Esophagus muscularis mucosa (tissue), 4 donors: ENCODE measurements at regions not wholly inside any gene's neighbourhood (a gene's known extent, or its start where the extent isn't known, plus 50 kb on each side); places are given as distances from the start of the nearest gene placed in this dataset.

Source experiments
- DNase-seq: peaks from one replicate; pipeline ENCODE4 v3.0.0-alpha.2; 2017; ENCODE audit errors: extremely low spot score
- H3K27ac ChIP-seq, 4 donors: fragments of 200-600 bp; sonication (generic); replicated peaks in 1 of 4; 1 replicate in 3 of 4; 2 replicates in 1 of 4; pipeline ENCODE4 v1.5.1; 2016 to 2019; ENCODE audit warnings: mild to moderate bottlenecking in 1 of 4
- H3K27me3 ChIP-seq, 4 donors: fragments of 200-600 bp; sonication (generic); one replicate each; pipeline versions ENCODE4 v1.5.1 to v1.6.0; 2016 to 2019
- H3K36me3 ChIP-seq, 4 donors: fragments of 200-600 bp; sonication (generic); one replicate each; pipeline ENCODE4 v1.5.1; 2016 to 2019
- H3K4me1 ChIP-seq, 4 donors: fragments of 200-600 bp; sonication (generic); one replicate each; pipeline ENCODE4 v1.5.1; 2016 to 2019
- H3K4me3 ChIP-seq, 4 donors: fragments of 200-600 bp; sonication (generic); 1 replicate in 2 of 4; 2 replicates in 2 of 4; pipeline ENCODE4 v1.5.1; 2016 to 2019; ENCODE audit warnings: mild to moderate bottlenecking in 4 of 4, moderate library complexity in 1 of 4
- H3K9me3 ChIP-seq, 4 donors: fragments of 200-600 bp; sonication (generic); 1 replicate in 3 of 4; 2 replicates in 1 of 4; pipeline ENCODE4 v1.5.1; 2016 to 2019
- EP300 ChIP-seq: sonication (generic); formaldehyde crosslinking; IDR thresholded peaks from one replicate; pipeline ENCODE4 v1.6.1; 2017; ENCODE audit warnings: antibody characterized with exemption
- POLR2A ChIP-seq: fragments of 450-650 bp; IDR thresholded peaks from one replicate; pipeline ENCODE4 v1.6.1; 2017; ENCODE audit warnings: antibody characterized with exemption, moderate library complexity, mild to moderate bottlenecking, low read depth
- POLR2AphosphoS5 ChIP-seq, 2 donors: sonication (generic); formaldehyde crosslinking; IDR thresholded peaks; one replicate each; pipeline ENCODE4 v1.6.1; 2017; ENCODE audit warnings: antibody characterized with exemption in 2 of 2
- WGBS: methylation state at CpG from one replicate; pipeline ENCODE4 v1.1.5; 2018; 5-methylcytosine and 5-hydroxymethylcytosine counted together
- intact Hi-C: fragments of 100-400 bp; cut with DNase I; formaldehyde crosslinking; loops from one replicate; pipeline ENCODE4 v1.15.1; 2023
- TF ChIP-seq, protein P1 (sequence below), 3 experiments: fragments of 200-600 bp in 2 of 3; fragments of 450-650 bp in 1 of 3; sonication (generic) in 2 of 3; IDR thresholded peaks; one replicate each; pipeline ENCODE4 v1.5.1; 2017 to 2019; ENCODE audit warnings: antibody characterized with exemption in 3 of 3, mild to moderate bottlenecking in 2 of 3, moderate library complexity in 1 of 3

DNA sequence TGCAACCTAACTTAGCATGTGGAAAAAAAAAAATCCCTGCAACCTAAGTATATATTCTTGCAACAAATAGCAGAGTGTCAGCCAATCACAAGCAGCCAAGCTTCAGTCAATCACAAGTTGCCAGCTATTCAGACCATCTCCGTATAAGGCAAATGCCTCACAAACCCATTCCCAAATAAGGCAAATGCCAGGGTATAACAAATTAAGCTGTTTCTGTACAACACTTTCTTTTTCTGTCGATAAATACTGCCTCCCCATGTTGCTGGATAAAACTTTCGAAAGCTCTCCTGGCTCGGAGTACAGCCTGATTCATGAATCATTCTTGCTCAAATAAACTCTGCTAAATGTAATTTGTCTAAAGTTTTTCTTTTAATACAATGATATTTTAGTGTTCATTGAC lies 460.7 kb upstream of the SMIM31 start:
- DNase-seq = no peak
- Histone ChIP-seq H3K27me3 (no peaks in the 10 kb centered on the region), H3K27ac (no peak overlapping the region), H3K36me3 (no peaks in the 10 kb centered on the region), H3K4me1 (no peaks in the 10 kb centered on the region), H3K4me3 (no peak overlapping the region), H3K9me3 (no peaks in the 10 kb centered on the region)
- intact Hi-C loops = no loop called here
- WGBS = 47% methylated on average over 4 of the region's 4 CpGs
- TF ChIP-seq POLR2AphosphoS5 (IDR thresholded peaks at IDR 0.05) (no peak), EP300 (no peak), POLR2A (no peak)
- TF ChIP-seq, protein P1, sequence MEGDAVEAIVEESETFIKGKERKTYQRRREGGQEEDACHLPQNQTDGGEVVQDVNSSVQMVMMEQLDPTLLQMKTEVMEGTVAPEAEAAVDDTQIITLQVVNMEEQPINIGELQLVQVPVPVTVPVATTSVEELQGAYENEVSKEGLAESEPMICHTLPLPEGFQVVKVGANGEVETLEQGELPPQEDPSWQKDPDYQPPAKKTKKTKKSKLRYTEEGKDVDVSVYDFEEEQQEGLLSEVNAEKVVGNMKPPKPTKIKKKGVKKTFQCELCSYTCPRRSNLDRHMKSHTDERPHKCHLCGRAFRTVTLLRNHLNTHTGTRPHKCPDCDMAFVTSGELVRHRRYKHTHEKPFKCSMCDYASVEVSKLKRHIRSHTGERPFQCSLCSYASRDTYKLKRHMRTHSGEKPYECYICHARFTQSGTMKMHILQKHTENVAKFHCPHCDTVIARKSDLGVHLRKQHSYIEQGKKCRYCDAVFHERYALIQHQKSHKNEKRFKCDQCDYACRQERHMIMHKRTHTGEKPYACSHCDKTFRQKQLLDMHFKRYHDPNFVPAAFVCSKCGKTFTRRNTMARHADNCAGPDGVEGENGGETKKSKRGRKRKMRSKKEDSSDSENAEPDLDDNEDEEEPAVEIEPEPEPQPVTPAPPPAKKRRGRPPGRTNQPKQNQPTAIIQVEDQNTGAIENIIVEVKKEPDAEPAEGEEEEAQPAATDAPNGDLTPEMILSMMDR (IDR thresholded peaks at IDR 0.05) = no peak

DNA sequence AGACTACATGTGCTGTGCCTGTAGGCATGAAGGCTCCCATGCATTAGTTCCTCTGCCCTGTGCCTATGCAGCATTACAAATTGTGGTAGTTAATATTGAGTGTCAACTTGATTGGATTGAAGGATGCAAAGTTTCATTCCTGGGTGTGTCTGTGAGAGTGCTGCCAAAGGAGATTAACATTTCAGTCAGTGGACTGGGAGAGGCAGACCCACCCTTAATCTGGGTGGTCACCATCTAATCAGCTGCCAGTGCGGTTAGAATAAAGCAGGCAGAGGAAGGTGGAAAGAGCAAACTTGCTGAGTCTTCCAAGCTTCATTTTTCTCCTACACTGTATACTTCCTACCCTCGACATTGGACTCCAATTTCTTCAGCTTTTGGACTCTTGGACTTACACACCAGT lies 460.2 kb upstream of the SMIM31 start:
- DNase-seq = no peak
- H3K4me1 ChIP-seq = no peaks in the 10 kb centered on the region
- no peaks in the 10 kb centered on the region for H3K27me3 ChIP-seq
- H3K4me3 ChIP-seq = no peak overlapping the region
- no peaks in the 10 kb centered on the region for H3K36me3 ChIP-seq
- intact Hi-C loops = no loop called here
- 81% methylated on average over 2 of the region's 2 CpGs for WGBS
- TF ChIP-seq EP300 (no peak), POLR2AphosphoS5 (IDR thresholded peaks at IDR 0.05) (no peak), POLR2A (no peak)
- TF ChIP-seq, protein P1 (IDR thresholded peaks at IDR 0.05) = no peak
- no peaks in the 10 kb centered on the region for H3K9me3 ChIP-seq
- H3K27ac ChIP-seq = no peak overlapping the region

DNA sequence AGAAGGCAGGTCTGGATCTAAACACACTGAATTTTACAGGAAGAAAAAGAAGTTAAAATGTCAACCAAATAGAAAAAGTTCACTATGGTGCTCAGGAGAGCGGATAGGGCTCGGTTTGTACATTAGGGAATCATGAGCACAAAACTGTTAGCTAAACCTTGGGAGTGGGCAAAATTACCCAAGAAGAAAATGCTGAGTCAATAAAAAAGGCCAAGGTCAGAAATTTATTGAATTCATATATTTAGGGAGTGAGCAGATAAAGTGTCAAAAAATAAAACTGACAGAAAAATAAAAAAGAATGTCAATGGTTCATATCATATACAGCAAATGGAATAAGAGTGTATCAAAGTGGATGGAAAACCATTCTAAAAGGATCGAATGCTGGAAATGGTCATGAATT lies 452.5 kb upstream of the SMIM31 start:
- WGBS = 89% methylated on average over 3 of the region's 3 CpGs
- H3K4me1 ChIP-seq = no peaks in the 10 kb centered on the region
- DNase-seq = no peak
- H3K4me3 ChIP-seq = no peak overlapping the region
- H3K9me3 ChIP-seq = no peaks in the 10 kb centered on the region
- TF ChIP-seq POLR2A = no peak
- no peak for TF ChIP-seq EP300
- TF ChIP-seq POLR2AphosphoS5 (IDR thresholded peaks at IDR 0.05) = no peak
- TF ChIP-seq, protein P1 (IDR thresholded peaks at IDR 0.05) = no peak
- no peaks in the 10 kb centered on the region for H3K27me3 ChIP-seq
- no peaks in the 10 kb centered on the region for H3K36me3 ChIP-seq
- intact Hi-C loops = no loop called here
- H3K27ac ChIP-seq = no peak overlapping the region

DNA sequence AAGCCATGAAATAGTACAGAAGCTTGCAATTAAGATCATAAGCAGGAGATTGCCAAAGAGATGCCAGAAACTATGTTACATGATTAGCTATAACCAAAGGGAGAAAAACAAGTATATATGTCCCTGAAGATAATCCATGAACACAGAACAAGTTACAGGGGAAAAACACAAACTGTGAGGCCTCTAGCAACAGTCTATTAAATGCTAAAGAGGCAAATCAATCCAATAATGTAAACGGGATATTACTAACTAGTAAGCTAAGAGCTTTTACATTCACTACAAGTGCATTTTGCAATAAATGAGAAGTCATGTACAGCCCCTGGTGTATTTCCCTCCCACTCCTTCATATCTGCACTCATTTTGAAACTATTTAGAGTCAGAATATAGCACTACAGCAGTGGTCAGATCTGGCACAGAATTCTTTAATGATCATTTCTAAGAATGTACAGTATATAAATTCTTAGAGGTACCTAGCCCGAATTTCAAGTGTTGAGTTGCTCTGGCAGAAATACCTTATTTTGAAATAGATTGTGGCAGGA lies 449.8 kb upstream of the SMIM31 start:
- Histone ChIP-seq H3K36me3 (no peaks in the 10 kb centered on the region), H3K27ac (no peak overlapping the region), H3K9me3 (no peaks in the 10 kb centered on the region), H3K4me1 (no peaks in the 10 kb centered on the region), H3K4me3 (no peak overlapping the region), H3K27me3 (no peaks in the 10 kb centered on the region)
- TF ChIP-seq EP300 = no peak
- TF ChIP-seq, protein P1 (IDR thresholded peaks at IDR 0.05) = no peak
- no peak for TF ChIP-seq POLR2AphosphoS5 (IDR thresholded peaks at IDR 0.05)
- no peak for TF ChIP-seq POLR2A
- DNase-seq = no peak
- 77% methylated on average over 2 of the region's 2 CpGs for WGBS
- intact Hi-C loops = no loop called here

DNA sequence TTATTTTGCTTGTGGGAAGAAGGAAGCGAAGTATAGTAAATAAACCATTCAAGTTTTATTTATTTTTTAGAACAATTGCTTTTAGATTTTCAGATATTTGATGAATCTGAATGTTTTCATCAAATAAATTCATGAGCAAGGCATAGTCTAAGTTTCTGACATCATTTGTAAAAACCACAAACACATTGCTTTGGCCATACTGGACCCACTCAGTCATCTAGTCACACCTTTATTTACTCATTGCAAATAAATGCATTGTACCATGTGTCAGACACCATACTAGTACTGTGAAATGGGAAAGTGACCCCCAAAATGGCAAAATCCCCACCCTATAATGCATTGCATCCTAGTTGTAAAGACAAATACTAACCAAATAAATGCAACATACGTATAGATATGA lies 449.1 kb upstream of the SMIM31 start:
- Histone ChIP-seq H3K4me1 (no peaks in the 10 kb centered on the region), H3K36me3 (no peaks in the 10 kb centered on the region), H3K27ac (no peak overlapping the region), H3K9me3 (no peaks in the 10 kb centered on the region), H3K27me3 (no peaks in the 10 kb centered on the region), H3K4me3 (no peak overlapping the region)
- WGBS = 81% methylated on average over 2 of the region's 2 CpGs
- DNase-seq = no peak
- intact Hi-C loops = no loop called here
- TF ChIP-seq EP300 = no peak
- TF ChIP-seq POLR2A = no peak
- TF ChIP-seq, protein P1 (IDR thresholded peaks at IDR 0.05) = no peak
- TF ChIP-seq POLR2AphosphoS5 (IDR thresholded peaks at IDR 0.05) = no peak
